GM23248 (cell line): ENCODE measurements at regions not wholly inside any gene's neighbourhood (a gene's known extent, or its start where the extent isn't known, plus 50 kb on each side); places are given as distances from the start of the nearest gene placed in this dataset.
"Not testable (repeated sequence)": the region's sequence is repeated elsewhere in the genome, so short reads cannot be mapped to it uniquely, and the experiment has no call there.

Experiments used
- DNase-seq: peaks from one replicate; pipeline ENCODE4 v3.0.0-alpha.2; 2015
- H2AFZ ChIP-seq: fragments of 200-600 bp; sonication (generic); 2 replicates; pipeline ENCODE4 v1.6.1; 2016; ENCODE audit warnings: antibody characterized with exemption
- H3F3A ChIP-seq: fragments of 200-600 bp; sonication (generic); 2 replicates; pipeline ENCODE4 v1.6.1; 2016; ENCODE audit warnings: mild to moderate bottlenecking, antibody characterized with exemption, mixed run types; ENCODE audit not compliant: insufficient read depth
- H3K27ac ChIP-seq: fragments of 200-600 bp; sonication (generic); 2 replicates; pipeline ENCODE4 v1.5.1; 2016; ENCODE audit warnings: mild to moderate bottlenecking
- H3K27me3 ChIP-seq: fragments of 200-600 bp; sonication (generic); replicated peaks from 2 replicates; pipeline ENCODE4 v1.6.1; 2016; ENCODE audit warnings: mild to moderate bottlenecking; ENCODE audit not compliant: insufficient read depth
- H3K36me3 ChIP-seq: fragments of 200-600 bp; sonication (generic); 2 replicates; pipeline ENCODE4 v1.6.1; 2016; ENCODE audit warnings: low read depth, mild to moderate bottlenecking
- H3K4me1 ChIP-seq: fragments of 200-600 bp; sonication (generic); 2 replicates; pipeline ENCODE4 v1.6.1; 2016; ENCODE audit warnings: mild to moderate bottlenecking; ENCODE audit not compliant: insufficient read depth
- H3K4me2 ChIP-seq: fragments of 200-600 bp; sonication (generic); one replicate; pipeline ENCODE4 v1.6.1; 2016; ENCODE audit warnings: mild to moderate bottlenecking; ENCODE audit not compliant: unreplicated experiment
- H3K4me3 ChIP-seq: fragments of 200-600 bp; sonication (generic); 2 replicates; pipeline ENCODE4 v1.5.1; 2016; ENCODE audit warnings: mild to moderate bottlenecking
- H3K79me2 ChIP-seq: fragments of 200-600 bp; sonication (generic); 2 replicates; pipeline ENCODE4 v1.6.1; 2016; ENCODE audit warnings: mild to moderate bottlenecking; ENCODE audit not compliant: insufficient read depth
- H3K9ac ChIP-seq: fragments of 200-600 bp; sonication (generic); 2 replicates; pipeline ENCODE4 v1.6.1; 2016; ENCODE audit warnings: mild to moderate bottlenecking
- H3K9me2 ChIP-seq: fragments of 200-600 bp; sonication (generic); 2 replicates; pipeline ENCODE4 v1.6.1; 2016; ENCODE audit warnings: mixed run types, mild to moderate bottlenecking, moderate library complexity; ENCODE audit not compliant: insufficient read depth
- H3K9me3 ChIP-seq: fragments of 200-600 bp; sonication (generic); one replicate; pipeline ENCODE4 v1.6.1; 2017; ENCODE audit warnings: low read depth
- H4K20me1 ChIP-seq: fragments of 200-600 bp; sonication (generic); 2 replicates; pipeline ENCODE4 v1.6.0; 2016; ENCODE audit not compliant: insufficient read depth
- EZH2 ChIP-seq: fragments of 200-600 bp; sonication (generic); IDR thresholded peaks from 2 replicates; pipeline ENCODE4 v1.6.1; 2018; ENCODE audit warnings: antibody characterized with exemption, mild to moderate bottlenecking; ENCODE audit not compliant: insufficient read depth, poor library complexity, severe bottlenecking
- EZH2phosphoT487 ChIP-seq: fragments of 200-600 bp; sonication (generic); IDR thresholded peaks from 2 replicates; pipeline ENCODE4 v1.6.1; 2018; ENCODE audit warnings: antibody characterized with exemption, moderate library complexity, mild to moderate bottlenecking, low read depth; ENCODE audit not compliant: insufficient read depth
- WGBS, 2 experiments: methylation state at CpG; one replicate each; pipeline ENCODE4 v1.1.6; 2015 to 2017; ENCODE audit warnings: low lambda C conversion rate in 2 of 2, low coverage in 1 of 2; ENCODE audit errors: missing lambda C conversion rate in 2 of 2; 5-methylcytosine and 5-hydroxymethylcytosine counted together
- in situ Hi-C: fragments of 300-500 bp; cut with MboI; formaldehyde crosslinking; loops from 2 replicates; pipeline ENCODE4 v1.15.0; 2020

DNA sequence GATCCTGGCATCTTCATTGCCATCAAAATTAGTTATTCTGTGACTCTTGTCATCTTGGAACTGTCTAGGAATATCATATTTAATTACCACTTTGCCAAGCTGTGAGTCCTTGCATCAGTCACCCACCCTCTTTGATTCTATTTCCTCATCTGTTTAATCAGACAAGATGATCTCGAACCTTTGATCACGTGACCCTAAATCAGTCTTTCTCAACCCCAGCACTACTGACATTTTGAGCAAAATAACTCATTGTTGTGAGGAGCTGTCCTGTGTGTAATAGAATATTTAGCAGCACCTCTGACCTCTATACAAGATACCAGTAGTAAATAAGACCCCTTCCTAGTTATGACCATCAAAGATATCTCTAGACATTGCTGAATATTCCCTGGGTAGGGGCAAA lies 343.4 kb upstream of the ARPP21 start:
- Histone ChIP-seq H3K9me2 (no peaks in the 10 kb centered on the region), H3K27ac (no peak overlapping the region), H3K4me2 (no peak overlapping the region), H3K4me3 (no peak overlapping the region), H3K27me3 (no peaks in the 10 kb centered on the region), H3K9me3 (no peaks in the 10 kb centered on the region), H3F3A (no peaks in the 10 kb centered on the region), H3K4me1 (no peaks in the 10 kb centered on the region), H2AFZ (no peak overlapping the region), H4K20me1 (no peaks in the 10 kb centered on the region), H3K36me3 (no peaks in the 10 kb centered on the region), H3K79me2 (no peaks in the 10 kb centered on the region), H3K9ac (no peak overlapping the region)
- WGBS, 2 experiments, result 3 to 7% methylated on average over 2 of the region's 2 CpGs
- no peak for DNase-seq
- in situ Hi-C loops, result no loop called here
- TF ChIP-seq EZH2, result no peak
- TF ChIP-seq EZH2phosphoT487, result no peak

DNA sequence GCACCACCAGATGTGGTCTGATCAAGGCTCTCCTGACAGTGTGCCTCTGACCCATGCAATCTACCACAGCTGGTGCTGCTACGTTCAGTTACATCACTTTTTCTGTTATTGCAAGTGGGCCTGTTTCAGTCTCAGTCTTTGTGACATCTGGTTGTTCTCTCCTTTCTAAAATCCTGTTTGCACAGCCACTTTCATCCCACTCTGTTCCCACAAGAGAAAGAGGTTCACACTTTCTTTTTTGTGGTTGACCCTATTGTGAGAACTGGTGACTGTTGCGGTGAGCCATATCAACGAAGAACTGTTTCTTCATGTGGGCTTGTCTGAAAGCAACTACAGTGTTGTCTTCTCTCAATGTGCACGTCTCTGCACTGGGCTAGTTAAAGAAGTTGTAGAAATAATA lies 342.8 kb upstream of the ARPP21 start:
- TF ChIP-seq EZH2phosphoT487, result no peak
- no peak for TF ChIP-seq EZH2
- no peak overlapping the region for H3K4me2 ChIP-seq
- no peaks in the 10 kb centered on the region for H3F3A ChIP-seq
- in situ Hi-C loops, result no loop called here
- no peaks in the 10 kb centered on the region for H3K27me3 ChIP-seq
- H3K9me2 ChIP-seq, result no peaks in the 10 kb centered on the region
- H3K4me3 ChIP-seq, result no peak overlapping the region
- H3K9ac ChIP-seq, result no peak overlapping the region
- H3K36me3 ChIP-seq, result no peaks in the 10 kb centered on the region
- H3K9me3 ChIP-seq, result no peaks in the 10 kb centered on the region
- H3K4me1 ChIP-seq, result no peaks in the 10 kb centered on the region
- H4K20me1 ChIP-seq, result no peaks in the 10 kb centered on the region; the same call in 1 of the 2 replicates
- DNase-seq, result no peak
- no peak overlapping the region for H3K27ac ChIP-seq
- 24 to 27% methylated on average over 4 of the region's 4 CpGs for WGBS, 2 experiments
- no peaks in the 10 kb centered on the region for H3K79me2 ChIP-seq
- no peak overlapping the region for H2AFZ ChIP-seq

DNA sequence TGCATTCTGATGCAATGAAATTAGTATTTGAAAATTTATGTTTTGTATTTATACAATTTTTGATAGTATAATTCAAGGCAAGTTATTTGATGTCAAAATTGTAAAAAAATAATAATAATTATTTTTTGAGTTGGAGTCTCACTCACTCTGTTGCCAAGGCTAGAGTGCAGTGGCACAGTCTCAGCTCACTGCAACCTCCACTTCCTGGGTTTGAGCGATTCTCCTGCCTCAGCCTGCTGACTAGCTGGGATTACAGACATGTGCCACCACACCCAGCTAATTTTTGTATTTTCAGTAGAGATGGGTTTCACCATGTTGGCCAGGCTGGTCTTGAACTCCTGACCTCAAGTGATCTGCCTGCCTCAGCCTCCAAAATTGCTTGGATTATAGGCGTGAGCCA lies 342.4 kb upstream of the ARPP21 start:
- H3K9me2 ChIP-seq, H3K4me1 ChIP-seq, H3K27me3 ChIP-seq, H2AFZ ChIP-seq, H3K9ac ChIP-seq, in situ Hi-C loops, H3F3A ChIP-seq, H3K79me2 ChIP-seq, H3K4me2 ChIP-seq, H4K20me1 ChIP-seq, H3K4me3 ChIP-seq, DNase-seq, H3K9me3 ChIP-seq, H3K36me3 ChIP-seq, H3K27ac ChIP-seq: not testable (repeated sequence)
- WGBS, 2 experiments, result 11 to 19% methylated on average over 2 of the region's 2 CpGs

DNA sequence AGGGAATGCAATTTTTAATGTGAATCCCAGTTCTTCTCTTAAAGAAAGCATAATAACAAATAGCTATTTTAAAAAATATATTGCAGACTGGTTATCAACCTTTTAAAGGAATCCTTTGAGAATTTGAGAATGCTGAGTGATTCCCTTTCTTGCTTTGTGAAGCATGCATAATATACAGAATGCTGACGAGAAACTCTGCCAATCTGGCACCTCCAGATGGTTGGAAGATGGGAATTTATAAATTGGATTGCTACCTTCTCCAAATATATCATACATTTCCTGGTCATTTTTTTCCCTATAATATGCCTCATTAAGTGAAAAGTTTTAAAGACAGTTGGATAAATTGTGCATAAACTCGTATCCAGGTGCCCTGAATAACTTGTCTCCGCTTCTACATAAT lies 333.9 kb upstream of the ARPP21 start:
- in situ Hi-C loops, result no loop called here
- Histone ChIP-seq H4K20me1 (no peaks in the 10 kb centered on the region; the same call in 1 of the 2 replicates), H3K79me2 (no peaks in the 10 kb centered on the region), H3K36me3 (no peaks in the 10 kb centered on the region), H2AFZ (no peak overlapping the region), H3K4me3 (no peak overlapping the region), H3K9ac (no peak overlapping the region), H3K9me3 (no peaks in the 10 kb centered on the region), H3K27me3 (no peaks in the 10 kb centered on the region), H3K4me1 (no peaks in the 10 kb centered on the region), H3K4me2 (no peak overlapping the region), H3K9me2 (no peaks in the 10 kb centered on the region), H3F3A (no peaks in the 10 kb centered on the region), H3K27ac (no peak overlapping the region)
- TF ChIP-seq EZH2phosphoT487 (no peak), EZH2 (no peak)
- no peak for DNase-seq
- 3 to 6% methylated on average over 3 of the region's 3 CpGs for WGBS, 2 experiments

DNA sequence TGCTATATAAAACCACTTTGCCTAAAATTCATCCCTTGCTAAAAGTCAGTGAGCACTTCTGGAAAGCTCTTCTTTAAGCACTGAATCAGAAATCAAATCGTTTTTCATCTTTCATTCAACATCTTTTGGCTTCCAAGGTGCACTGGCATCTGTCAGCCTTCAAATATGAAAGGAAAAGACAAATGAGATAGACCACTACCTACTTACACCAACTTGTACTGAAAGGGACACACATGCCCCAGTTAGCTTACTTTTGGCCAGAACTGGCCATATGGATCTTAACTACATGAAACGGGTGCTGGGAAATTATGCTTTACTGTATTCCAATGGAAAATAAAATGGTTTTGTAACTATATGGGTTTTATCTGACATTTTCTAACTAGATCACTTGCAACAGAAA lies 332.0 kb upstream of the ARPP21 start:
- Histone ChIP-seq H3K4me1 (no peaks in the 10 kb centered on the region), H3K36me3 (no peaks in the 10 kb centered on the region), H3K9ac (no peak overlapping the region), H3K9me3 (no peaks in the 10 kb centered on the region), H3K27me3 (no peaks in the 10 kb centered on the region), H2AFZ (no peak overlapping the region), H3F3A (no peaks in the 10 kb centered on the region), H4K20me1 (no peaks in the 10 kb centered on the region), H3K4me3 (no peak overlapping the region), H3K79me2 (no peaks in the 10 kb centered on the region), H3K9me2 (no peaks in the 10 kb centered on the region), H3K27ac (no peak overlapping the region), H3K4me2 (no peak overlapping the region)
- in situ Hi-C loops, result no loop called here
- WGBS, 2 experiments, result 6 to 10% methylated on average over 2 of the region's 2 CpGs
- TF ChIP-seq EZH2, result no peak
- no peak for TF ChIP-seq EZH2phosphoT487
- DNase-seq, result no peak

GRCh38 chr3:35316841-35317240 lies 322.5 kb upstream of the ARPP21 start:
- H3K79me2 ChIP-seq, H3K4me1 ChIP-seq, H3K36me3 ChIP-seq, H2AFZ ChIP-seq, H3K9me2 ChIP-seq, in situ Hi-C loops, H3K4me2 ChIP-seq, H4K20me1 ChIP-seq, H3K4me3 ChIP-seq, H3F3A ChIP-seq, DNase-seq, H3K27ac ChIP-seq, H3K27me3 ChIP-seq, H3K9me3 ChIP-seq, H3K9ac ChIP-seq: not testable (repeated sequence)
- 58 to 71% methylated on average over 2 of the region's 2 CpGs for WGBS, 2 experiments
